ENCODE measurements at regions not wholly inside any gene's neighbourhood (a gene's known extent, or its start where the extent isn't known, plus 50 kb on each side); places are given as distances from the start of the nearest gene placed in this dataset.

- Histone ChIP-seq H3K36me3 (no peaks in the 10 kb centered on the region), H3F3A (ENCODE audit: low read depth) (no peaks in the 10 kb centered on the region), H3K9me3 (ENCODE audit: low read depth) (no peaks in the 10 kb centered on the region), H3K4me3 (no peak overlapping the region), H3K27me3 (no peaks in the 10 kb centered on the region), H3K4me1 (no peaks in the 10 kb centered on the region), H3K9ac (no peak overlapping the region), H3K4me2 (no peak overlapping the region), H3K27ac (no peak overlapping the region), H4K20me1 (ENCODE audit: low read depth) (no peaks in the 10 kb centered on the region), H3K79me2 (ENCODE audit: low read depth) (no peaks in the 10 kb centered on the region), H2AFZ (replicated peaks) (peak overlapping the region; percentile 66)
- Mint-ChIP-seq H3K4me1 (no peaks in the 10 kb centered on the region), H3K27ac (no peak overlapping the region), H3K9me3 (no peaks in the 10 kb centered on the region), H3K27me3 (ENCODE audit: insufficient read depth, low read depth) (peaks cover 2% of the 10 kb centered on the region), H3K4me3 (no peak overlapping the region), H3K36me3 (no peaks in the 10 kb centered on the region)
- TF ChIP-seq EZH2phosphoT487 (IDR thresholded peaks at IDR 0.05) (no peak), EZH2 (IDR thresholded peaks at IDR 0.05) (no peak), CTCF (IDR thresholded peaks at IDR 0.05) (no peak)
- no peak for DNase-seq (ENCODE audit: low spot score)
Measured at GRCh38 chr13:86298725-86299124, 499.5 kb upstream of the SLITRK6 start.

GRCh38 chr13:86299128-86299527 is 499.9 kb upstream of the SLITRK6 start:
- peak overlapping the region; percentile 66 for H2AFZ ChIP-seq (replicated peaks)
- Mint-ChIP-seq H3K4me3 (no peak overlapping the region), H3K4me1 (no peaks in the 10 kb centered on the region), H3K9me3 (no peaks in the 10 kb centered on the region), H3K36me3 (no peaks in the 10 kb centered on the region), H3K27ac (no peak overlapping the region), H3K27me3 (ENCODE audit: insufficient read depth, low read depth) (peaks cover 2% of the 10 kb centered on the region)
- no peak overlapping the region for H3K9ac ChIP-seq
- H4K20me1 ChIP-seq (ENCODE audit: low read depth), result no peaks in the 10 kb centered on the region
- no peak overlapping the region for H3K4me2 ChIP-seq
- no peaks in the 10 kb centered on the region for H3K4me1 ChIP-seq
- H3K27ac ChIP-seq, result no peak overlapping the region
- H3K4me3 ChIP-seq, result no peak overlapping the region
- no peaks in the 10 kb centered on the region for H3K79me2 ChIP-seq (ENCODE audit: low read depth)
- H3K9me3 ChIP-seq (ENCODE audit: low read depth), result no peaks in the 10 kb centered on the region
- no peak for DNase-seq (ENCODE audit: low spot score)
- no peak for TF ChIP-seq CTCF (IDR thresholded peaks at IDR 0.05)
- no peak for TF ChIP-seq EZH2 (IDR thresholded peaks at IDR 0.05)
- no peak for TF ChIP-seq EZH2phosphoT487 (IDR thresholded peaks at IDR 0.05)
- H3K27me3 ChIP-seq, result no peaks in the 10 kb centered on the region
- no peaks in the 10 kb centered on the region for H3K36me3 ChIP-seq
- no peaks in the 10 kb centered on the region for H3F3A ChIP-seq (ENCODE audit: low read depth)

GRCh38 chr13:86309881-86310280 is 510.7 kb upstream of the SLITRK6 start:
- H3K79me2 ChIP-seq (ENCODE audit: low read depth), result no peaks in the 10 kb centered on the region
- H3K9me3 Mint-ChIP-seq, result no peaks in the 10 kb centered on the region
- H3K27me3 Mint-ChIP-seq (ENCODE audit: insufficient read depth, low read depth), result no peaks in the 10 kb centered on the region
- no peaks in the 10 kb centered on the region for H3F3A ChIP-seq (ENCODE audit: low read depth)
- no peak for DNase-seq (ENCODE audit: low spot score)
- no peak overlapping the region for H3K9ac ChIP-seq
- H3K4me3 ChIP-seq, result no peak overlapping the region
- no peaks in the 10 kb centered on the region for H3K4me1 Mint-ChIP-seq
- no peak overlapping the region for H3K4me2 ChIP-seq
- H3K4me3 Mint-ChIP-seq, result no peak overlapping the region
- no peaks in the 10 kb centered on the region for H4K20me1 ChIP-seq (ENCODE audit: low read depth)
- no peaks in the 10 kb centered on the region for H3K36me3 ChIP-seq
- H2AFZ ChIP-seq (replicated peaks), result no peak overlapping the region
- H3K27ac ChIP-seq, result no peak overlapping the region
- H3K27ac Mint-ChIP-seq, result no peak overlapping the region
- H3K9me3 ChIP-seq (ENCODE audit: low read depth), result no peaks in the 10 kb centered on the region
- TF ChIP-seq EZH2phosphoT487 (IDR thresholded peaks at IDR 0.05), result no peak
- no peak for TF ChIP-seq EZH2 (IDR thresholded peaks at IDR 0.05)
- no peak for TF ChIP-seq CTCF (IDR thresholded peaks at IDR 0.05)
- no peaks in the 10 kb centered on the region for H3K36me3 Mint-ChIP-seq
- no peaks in the 10 kb centered on the region for H3K27me3 ChIP-seq
- H3K4me1 ChIP-seq, result no peaks in the 10 kb centered on the region

GRCh38 chr13:86313421-86313820 is 514.2 kb upstream of the SLITRK6 start:
- Histone ChIP-seq H3K4me2 (no peak overlapping the region), H2AFZ (replicated peaks) (no peak overlapping the region), H3K27me3 (no peaks in the 10 kb centered on the region), H3K9ac (no peak overlapping the region), H3K4me1 (no peaks in the 10 kb centered on the region), H3F3A (ENCODE audit: low read depth) (no peaks in the 10 kb centered on the region), H3K9me3 (ENCODE audit: low read depth) (no peaks in the 10 kb centered on the region), H4K20me1 (ENCODE audit: low read depth) (no peaks in the 10 kb centered on the region), H3K36me3 (no peaks in the 10 kb centered on the region), H3K27ac (no peak overlapping the region), H3K4me3 (no peak overlapping the region), H3K79me2 (ENCODE audit: low read depth) (no peaks in the 10 kb centered on the region)
- no peak for DNase-seq (ENCODE audit: low spot score)
- Mint-ChIP-seq H3K4me3 (no peak overlapping the region), H3K4me1 (no peaks in the 10 kb centered on the region), H3K27ac (no peak overlapping the region), H3K9me3 (no peaks in the 10 kb centered on the region), H3K36me3 (no peaks in the 10 kb centered on the region), H3K27me3 (ENCODE audit: insufficient read depth, low read depth) (no peaks in the 10 kb centered on the region)
- TF ChIP-seq EZH2phosphoT487 (IDR thresholded peaks at IDR 0.05), result no peak
- TF ChIP-seq CTCF (IDR thresholded peaks at IDR 0.05), result no peak
- no peak for TF ChIP-seq EZH2 (IDR thresholded peaks at IDR 0.05)

Data from neural progenitor cell (in vitro differentiated cells).